Smooth muscle cell (in vitro differentiated cells): ENCODE measurements at regions not wholly inside any gene's neighbourhood (a gene's known extent, or its start where the extent isn't known, plus 50 kb on each side); places are given as distances from the start of the nearest gene placed in this dataset.
"Not testable (repeated sequence)": the region's sequence is repeated elsewhere in the genome, so short reads cannot be mapped to it uniquely, and the experiment has no call there.

Source experiments
- DNase-seq: peaks from one replicate; lab custom pipeline; 2025; ENCODE audit not compliant: unreplicated experiment; lab: John Stamatoyannopoulos, UW
- H2AFZ ChIP-seq: fragments of 200-600 bp; sonication (generic); 2 replicates; pipeline ENCODE4 v1.6.0; 2016; ENCODE audit warnings: antibody characterized with exemption, low read depth, mild to moderate bottlenecking
- H3F3A ChIP-seq: fragments of 200-600 bp; sonication (generic); 2 replicates; pipeline ENCODE4 v1.6.0; 2017; ENCODE audit warnings: antibody characterized with exemption, low read depth
- H3K27ac ChIP-seq: fragments of 200-600 bp; sonication (generic); 2 replicates; pipeline ENCODE4 v1.5.1; 2016; ENCODE audit warnings: low read depth, mild to moderate bottlenecking
- H3K27me3 ChIP-seq: fragments of 200-600 bp; sonication (generic); 2 replicates; pipeline ENCODE4 v1.6.1; 2016; ENCODE audit warnings: low read depth, mild to moderate bottlenecking
- H3K36me3 ChIP-seq: fragments of 200-600 bp; sonication (generic); 2 replicates; pipeline ENCODE4 v1.5.1; 2016; ENCODE audit warnings: low read depth
- H3K4me1 ChIP-seq: fragments of 200-600 bp; sonication (generic); 2 replicates; pipeline ENCODE4 v1.5.1; 2016; ENCODE audit warnings: low read depth
- H3K4me2 ChIP-seq: fragments of 200-600 bp; sonication (generic); 2 replicates; pipeline ENCODE4 v1.6.0; 2016; ENCODE audit warnings: mild to moderate bottlenecking
- H3K4me3 ChIP-seq: fragments of 200-600 bp; sonication (generic); 2 replicates; pipeline ENCODE4 v1.5.1; 2016; ENCODE audit warnings: mild to moderate bottlenecking
- H3K79me2 ChIP-seq: fragments of 200-600 bp; sonication (generic); 2 replicates; pipeline ENCODE4 v1.6.0; 2016; ENCODE audit warnings: low read depth, mild to moderate bottlenecking
- H3K9ac ChIP-seq: fragments of 200-600 bp; sonication (generic); 2 replicates; pipeline ENCODE4 v1.6.0; 2016; ENCODE audit warnings: low read depth
- H3K9me3 ChIP-seq: fragments of 200-600 bp; sonication (generic); replicated peaks from 2 replicates; pipeline ENCODE4 v1.5.1; 2016; ENCODE audit warnings: low read depth
- H4K20me1 ChIP-seq: fragments of 200-600 bp; sonication (generic); 2 replicates; pipeline ENCODE4 v1.6.0; 2016; ENCODE audit warnings: low read depth
- CTCF ChIP-seq: fragments of 200-600 bp; sonication (generic); IDR thresholded peaks from 2 replicates; pipeline ENCODE4 v1.5.1; 2017; ENCODE audit warnings: borderline replicate concordance, mild to moderate bottlenecking, antibody characterized with exemption; ENCODE audit not compliant: insufficient read depth, poor library complexity, severe bottlenecking
- WGBS: methylation state at CpG from one replicate; pipeline ENCODE4 v1.1.7; 2016; ENCODE audit warnings: low lambda C conversion rate; 5-methylcytosine and 5-hydroxymethylcytosine counted together

GRCh38 chr14:96717116-96717515 is 80.1 kb upstream of the VRK1 start:
- no peaks in the 10 kb centered on the region for H3K79me2 ChIP-seq
- no peak overlapping the region for H3K9ac ChIP-seq
- H3K36me3 ChIP-seq, result no peaks in the 10 kb centered on the region
- no peak for TF ChIP-seq CTCF
- no peaks in the 10 kb centered on the region for H3F3A ChIP-seq
- 87% methylated on average over 5 of the region's 5 CpGs for WGBS
- H3K4me2 ChIP-seq, result no peak overlapping the region
- no peak for DNase-seq
- H2AFZ ChIP-seq, result no peak overlapping the region
- H3K4me3 ChIP-seq, result no peak overlapping the region
- no peak overlapping the region for H3K27ac ChIP-seq
- H4K20me1 ChIP-seq, result no peaks in the 10 kb centered on the region
- H3K9me3 ChIP-seq, result no peaks in the 10 kb centered on the region
- H3K27me3 ChIP-seq, result no peaks in the 10 kb centered on the region
- H3K4me1 ChIP-seq, result no peaks in the 10 kb centered on the region

GRCh38 chr14:96718407-96718806 is 78.8 kb upstream of the VRK1 start:
- H3K79me2 ChIP-seq, result no peaks in the 10 kb centered on the region
- H3K4me3 ChIP-seq, result no peak overlapping the region
- no peak for TF ChIP-seq CTCF
- no peak overlapping the region for H3K4me2 ChIP-seq
- WGBS, result 79% methylated on average over 4 of the region's 4 CpGs
- H3K9me3 ChIP-seq, result no peaks in the 10 kb centered on the region
- no peak overlapping the region for H2AFZ ChIP-seq
- DNase-seq, result no peak
- no peaks in the 10 kb centered on the region for H3K36me3 ChIP-seq
- no peak overlapping the region for H3K9ac ChIP-seq
- no peaks in the 10 kb centered on the region for H3F3A ChIP-seq
- H4K20me1 ChIP-seq, result no peaks in the 10 kb centered on the region
- H3K27me3 ChIP-seq, result no peaks in the 10 kb centered on the region
- no peaks in the 10 kb centered on the region for H3K4me1 ChIP-seq
- H3K27ac ChIP-seq, result no peak overlapping the region

GRCh38 chr14:96720702-96721101 is 76.5 kb upstream of the VRK1 start:
- H3K4me1 ChIP-seq, H2AFZ ChIP-seq, H3K9ac ChIP-seq, H3K36me3 ChIP-seq, H3K79me2 ChIP-seq, H3K4me3 ChIP-seq, DNase-seq, H3K27me3 ChIP-seq, H3K4me2 ChIP-seq, H3F3A ChIP-seq, H3K27ac ChIP-seq, H4K20me1 ChIP-seq, H3K9me3 ChIP-seq: not testable (repeated sequence)
- WGBS, result 86% methylated on average over 6 of the region's 6 CpGs

- Histone ChIP-seq H3K27me3 (no peaks in the 10 kb centered on the region), H3K9me3 (no peaks in the 10 kb centered on the region), H3K36me3 (no peaks in the 10 kb centered on the region), H3K4me3 (no peak overlapping the region), H3K4me1 (no peaks in the 10 kb centered on the region), H3K9ac (no peak overlapping the region), H3K27ac (no peak overlapping the region), H3K4me2 (no peak overlapping the region), H3K79me2 (no peaks in the 10 kb centered on the region), H4K20me1 (no peaks in the 10 kb centered on the region), H3F3A (no peaks in the 10 kb centered on the region), H2AFZ (no peak overlapping the region)
- TF ChIP-seq CTCF, result no peak
- no peak for DNase-seq
- 93% methylated on average over 6 of the region's 6 CpGs for WGBS
These were observed 74.4 kb upstream of the VRK1 start for GRCh38 chr14:96722736-96723135.
